ENCODE measurements at regions not wholly inside any gene's neighbourhood (a gene's known extent, or its start where the extent isn't known, plus 50 kb on each side); places are given as distances from the start of the nearest gene placed in this dataset.

- no peak for DNase-seq (ENCODE audit: low read depth)
These were observed 663.7 kb upstream of the B3GAT1 start for GRCh38 chr11:135075740-135076139.

GRCh38 chr11:135074397-135074998 lies 662.5 kb upstream of the B3GAT1 start:
- DNase-seq (ENCODE audit: low read depth) = no peak

GRCh38 chr11:135073870-135074269 lies 661.8 kb upstream of the B3GAT1 start:
- DNase-seq (ENCODE audit: low read depth) = no peak

DNA sequence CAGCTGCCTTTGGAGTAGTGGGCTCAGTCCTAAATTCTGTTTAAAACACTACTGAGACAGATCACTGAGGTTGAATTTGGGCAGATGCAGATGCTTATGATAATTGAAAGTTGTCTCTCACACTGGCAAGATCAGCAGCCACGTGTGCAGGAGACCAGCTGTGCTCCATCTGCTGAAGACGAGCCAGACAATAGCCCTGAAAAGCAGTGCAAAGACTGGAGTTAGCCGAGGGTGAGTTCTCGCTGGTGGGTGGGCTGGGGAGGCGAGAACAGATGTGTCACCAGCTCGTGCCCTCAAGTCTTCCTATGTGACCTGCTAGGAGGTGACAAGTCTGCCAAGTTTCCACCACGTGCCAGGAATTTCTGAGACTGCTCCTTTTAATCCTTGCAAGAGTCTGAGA lies 661.3 kb upstream of the B3GAT1 start:
- DNase-seq (ENCODE audit: low read depth) = no peak

DNA sequence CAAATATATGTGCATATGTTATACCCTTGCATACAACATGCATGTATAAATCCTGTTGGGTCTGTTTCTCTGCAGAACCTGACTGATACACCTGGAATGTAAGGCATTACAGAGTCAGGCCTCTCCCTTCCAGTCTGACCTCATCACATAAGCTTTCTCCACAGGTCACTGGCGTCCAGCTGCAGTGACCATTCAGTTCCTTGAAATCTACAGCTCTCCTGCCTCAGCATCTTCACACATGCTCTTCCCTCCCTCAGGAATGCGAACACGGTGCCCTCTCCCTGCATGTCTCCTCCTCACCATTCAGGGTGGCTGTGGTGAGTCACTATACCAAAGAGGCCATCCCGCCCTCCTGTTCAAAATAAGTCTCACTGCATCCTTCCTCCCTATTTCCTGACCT lies 657.8 kb upstream of the B3GAT1 start:
- no peak for DNase-seq (ENCODE audit: low read depth)

DNA sequence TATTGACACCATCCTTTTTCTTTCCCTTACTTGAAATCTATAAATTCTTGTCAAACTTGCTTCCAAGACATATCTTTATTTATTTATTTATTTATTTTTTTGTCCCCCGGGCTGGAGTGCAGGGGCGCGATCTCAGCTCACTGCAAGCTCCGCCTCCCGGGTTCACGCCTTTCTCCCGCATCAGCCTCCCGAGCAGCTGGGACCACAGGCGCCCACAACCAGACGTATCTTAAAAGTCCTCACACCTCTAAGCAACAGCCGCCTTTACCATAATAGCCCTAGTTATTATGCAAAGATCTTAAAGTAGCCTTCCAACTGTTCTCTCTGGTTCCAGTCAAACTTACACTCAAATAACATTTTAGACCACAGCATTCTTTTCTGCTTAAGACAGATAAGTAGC lies 657.0 kb upstream of the B3GAT1 start:
- no peak for DNase-seq (ENCODE audit: low read depth)

DNA sequence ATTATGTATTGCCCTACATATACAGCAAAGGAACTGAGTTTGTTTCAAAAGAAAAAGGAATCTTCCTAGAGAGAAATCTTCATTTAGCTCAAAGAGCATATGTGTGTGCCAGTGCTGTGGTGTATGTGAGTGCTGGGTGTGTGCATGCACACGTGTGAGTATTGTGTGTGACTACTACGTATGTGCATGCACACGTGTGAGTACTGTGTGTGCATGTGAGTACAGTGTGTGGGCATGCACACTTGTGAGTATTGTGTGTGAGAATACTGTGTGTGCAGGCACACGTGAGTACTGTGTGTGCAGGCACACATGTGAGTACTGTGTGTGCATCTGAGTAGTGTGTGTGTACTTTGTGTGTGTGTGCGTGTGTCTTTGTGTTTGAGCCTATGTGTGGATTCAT lies 651.0 kb upstream of the B3GAT1 start:
- no peak for DNase-seq (ENCODE audit: low read depth)

- DNase-seq (ENCODE audit: low read depth) = no peak
These were observed 649.1 kb upstream of the B3GAT1 start for GRCh38 chr11:135061166-135061565.

GRCh38 chr11:135046986-135047385 lies 634.9 kb upstream of the B3GAT1 start:
- no peak for DNase-seq (ENCODE audit: low read depth)

GRCh38 chr11:135046556-135046955 lies 634.5 kb upstream of the B3GAT1 start:
- DNase-seq (ENCODE audit: low read depth) = no peak

DNA sequence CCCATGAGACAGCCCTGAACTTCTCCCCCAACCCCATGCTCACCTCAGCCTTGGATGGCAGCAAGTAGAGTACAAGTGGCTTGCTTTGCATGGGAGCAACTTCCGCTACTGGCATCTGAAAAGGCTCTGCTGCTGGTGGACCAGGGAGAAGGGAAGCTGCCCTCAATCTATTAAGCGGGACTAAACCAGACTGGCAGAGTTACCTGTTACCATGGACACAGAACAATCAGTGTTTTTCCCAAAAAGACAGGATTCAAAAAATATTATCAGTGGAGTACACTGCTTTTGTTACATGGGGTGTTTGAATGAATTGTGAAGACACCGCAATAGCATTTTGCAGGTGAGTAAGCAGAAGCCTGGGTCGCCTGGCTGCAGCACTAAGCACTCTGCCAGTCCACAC lies 631.4 kb upstream of the B3GAT1 start:
- no peak for DNase-seq (ENCODE audit: low read depth)

- no peak for DNase-seq (ENCODE audit: low read depth)
These were observed 625.8 kb upstream of the B3GAT1 start for GRCh38 chr11:135037828-135038227.

DNA sequence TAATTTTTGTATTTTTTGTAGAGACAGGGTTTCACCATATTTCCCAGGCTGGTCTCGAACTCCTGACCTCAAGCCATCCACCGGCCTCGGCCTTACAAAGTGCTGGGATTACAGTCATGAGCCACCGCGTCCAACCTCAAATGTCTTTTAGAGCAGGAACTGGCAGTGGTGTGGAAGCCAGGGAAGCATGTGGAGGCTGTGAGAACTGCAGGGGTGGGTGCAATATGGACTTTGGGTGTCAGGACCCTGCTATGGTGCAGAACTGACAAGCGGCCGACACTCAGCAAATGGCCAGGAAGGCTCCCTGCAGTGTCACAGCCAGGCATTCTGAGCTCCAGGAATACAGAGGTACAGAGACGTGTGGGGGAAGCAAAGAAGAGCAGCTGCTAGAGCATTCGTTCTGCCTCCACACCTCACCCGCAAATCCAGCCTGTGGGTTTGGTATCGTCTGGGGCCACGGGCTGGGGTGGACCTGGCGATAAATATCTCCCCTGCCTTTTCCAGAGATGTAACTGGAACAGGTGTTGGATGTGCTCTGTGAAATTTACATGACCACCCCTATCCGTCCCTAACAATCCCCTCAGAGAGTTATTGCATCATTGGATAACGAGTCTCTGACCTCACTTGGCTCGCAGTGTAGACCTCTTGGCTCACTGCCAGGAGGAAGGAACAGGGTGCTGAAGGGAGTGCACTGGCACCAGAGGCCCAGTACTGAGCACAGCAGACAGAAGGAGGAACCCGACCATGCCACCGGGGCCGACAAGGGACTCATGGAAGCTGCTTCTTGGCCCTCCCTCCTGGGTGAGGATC lies 624.7 kb upstream of the B3GAT1 start:
- no peak for DNase-seq (ENCODE audit: low read depth)

DNA sequence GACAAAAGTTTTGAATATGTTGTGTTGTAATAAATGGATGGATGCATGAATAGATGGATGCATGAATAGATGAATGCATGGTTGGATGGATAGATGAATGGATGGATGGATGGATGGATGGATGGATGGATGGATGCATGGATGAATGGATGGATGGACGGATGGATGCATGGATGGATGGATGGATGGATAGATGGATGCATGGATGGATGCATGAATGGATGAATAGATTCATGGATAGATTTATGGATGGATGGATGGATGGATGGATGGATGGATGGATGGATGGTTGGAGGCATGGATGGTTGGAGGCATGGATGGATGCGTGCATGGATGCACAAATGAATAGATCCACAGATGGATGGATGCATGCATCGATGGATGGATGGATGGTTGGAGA lies 623.2 kb upstream of the B3GAT1 start:
- no peak for DNase-seq (ENCODE audit: low read depth)

GRCh38 chr11:135033540-135033939 lies 621.5 kb upstream of the B3GAT1 start:
- DNase-seq (ENCODE audit: low read depth) = no peak

- no peak for DNase-seq (ENCODE audit: low read depth)
These were observed 619.4 kb upstream of the B3GAT1 start for GRCh38 chr11:135031205-135031989.

DNA sequence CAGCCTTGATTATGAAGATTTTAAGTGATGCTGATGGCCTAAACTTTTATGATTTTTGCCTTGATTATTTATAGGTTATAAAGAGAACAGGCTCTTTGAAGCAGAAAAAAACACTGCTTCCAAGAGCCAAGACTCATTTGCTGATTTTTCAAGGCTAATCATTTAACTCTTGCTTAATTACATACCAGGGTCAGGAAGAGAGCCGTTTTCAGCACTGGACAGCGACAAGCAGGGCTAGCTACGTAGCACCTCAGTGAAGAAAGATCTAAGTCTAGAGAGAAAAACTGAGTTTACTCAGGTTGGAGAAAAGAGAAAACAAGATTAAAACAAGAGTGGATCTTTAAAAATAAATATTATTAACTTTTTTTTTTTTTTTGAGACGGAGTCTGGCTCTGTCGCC lies 615.4 kb upstream of the B3GAT1 start:
- no peak for DNase-seq (ENCODE audit: low read depth)

GRCh38 chr11:135023499-135023898 lies 611.5 kb upstream of the B3GAT1 start:
- DNase-seq (ENCODE audit: low read depth) = no peak

DNA sequence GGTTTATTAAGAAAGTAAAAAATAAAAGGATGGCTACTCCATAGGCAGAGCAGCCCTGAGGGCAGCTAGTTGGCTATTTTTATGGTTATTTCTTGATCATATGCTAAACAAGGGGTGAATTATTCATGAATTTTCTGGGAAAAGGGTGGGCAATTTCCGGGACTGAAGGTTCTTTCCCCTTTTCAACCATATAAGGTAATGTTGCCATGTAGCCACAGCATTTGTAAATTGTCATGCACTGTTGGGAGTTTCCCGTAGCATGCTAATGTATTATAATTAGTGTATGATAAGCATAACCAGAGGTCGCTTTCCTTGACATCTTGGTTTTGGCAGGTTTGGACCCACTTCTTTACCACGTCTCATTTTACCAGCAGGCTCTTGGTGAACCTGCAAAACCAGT lies 610.4 kb upstream of the B3GAT1 start:
- no peak for DNase-seq (ENCODE audit: low read depth)

- no peak for DNase-seq (ENCODE audit: low read depth)
These were observed 607.9 kb upstream of the B3GAT1 start for GRCh38 chr11:135019899-135020298.

DNA sequence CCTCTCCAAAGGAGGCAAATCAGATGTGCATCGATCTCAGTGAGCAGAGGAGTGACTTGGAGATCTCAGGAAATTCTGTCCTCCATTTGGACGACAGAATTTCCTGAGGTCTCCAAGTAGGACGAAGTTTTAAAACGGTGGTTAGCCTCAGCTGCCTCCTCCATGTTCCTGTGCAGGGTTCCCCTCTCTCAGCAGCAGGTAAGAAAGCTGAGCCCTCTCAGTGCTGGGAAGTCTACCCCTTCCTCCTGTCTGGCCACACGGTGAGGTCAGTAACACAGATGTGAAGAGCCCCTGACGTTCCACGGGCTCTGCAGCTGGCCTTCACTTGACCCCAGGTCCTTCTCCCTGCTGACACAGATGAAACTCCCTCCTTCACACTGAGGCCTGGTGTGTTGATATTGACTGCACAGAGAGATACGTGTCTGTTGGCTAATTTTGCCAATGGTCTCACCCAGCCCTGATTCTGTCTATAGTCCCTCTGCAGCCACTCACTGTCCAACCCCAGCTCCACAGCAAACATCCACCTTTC lies 607.4 kb upstream of the B3GAT1 start:
- DNase-seq (ENCODE audit: low read depth) = no peak

DNA sequence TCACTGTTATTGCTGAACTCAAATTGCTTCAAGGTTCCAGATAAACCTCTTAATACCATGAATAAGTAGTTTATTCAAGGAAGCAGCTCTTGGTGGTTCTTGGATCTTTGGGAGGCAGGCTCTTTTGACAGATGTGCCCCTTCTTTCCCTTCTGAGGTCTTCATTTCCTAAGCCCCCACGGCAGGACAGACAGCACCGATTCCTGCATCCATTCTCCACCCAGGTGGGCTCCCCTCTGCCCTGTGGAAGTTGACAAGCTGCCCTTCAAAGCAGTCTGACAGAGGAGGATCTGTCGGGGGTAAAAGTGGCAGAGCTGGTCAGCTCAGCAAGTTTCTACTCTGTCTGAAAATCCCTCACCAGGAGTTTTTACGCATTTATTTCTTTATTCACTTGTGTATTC lies 605.3 kb upstream of the B3GAT1 start:
- DNase-seq (ENCODE audit: low read depth) = no peak

- DNase-seq (ENCODE audit: low read depth) = no peak
These were observed 603.9 kb upstream of the B3GAT1 start for GRCh38 chr11:135015966-135016365.
